Epithelial cell of proximal tubule (primary cell): ENCODE measurements at regions not wholly inside any gene's neighbourhood (a gene's known extent, or its start where the extent isn't known, plus 50 kb on each side); places are given as distances from the start of the nearest gene placed in this dataset.
"Not testable (repeated sequence)": the region's sequence is repeated elsewhere in the genome, so short reads cannot be mapped to it uniquely, and the experiment has no call there.

Source experiments
- DNase-seq: peaks from one replicate; pipeline ENCODE4 v3.0.0-alpha.2; 2011; ENCODE audit warnings: low read depth
- H3K4me3 ChIP-seq: 2 replicates; pipeline ENCODE4 v1.5.1; 2011; ENCODE audit warnings: low read depth, mild to moderate bottlenecking, low read length

DNA sequence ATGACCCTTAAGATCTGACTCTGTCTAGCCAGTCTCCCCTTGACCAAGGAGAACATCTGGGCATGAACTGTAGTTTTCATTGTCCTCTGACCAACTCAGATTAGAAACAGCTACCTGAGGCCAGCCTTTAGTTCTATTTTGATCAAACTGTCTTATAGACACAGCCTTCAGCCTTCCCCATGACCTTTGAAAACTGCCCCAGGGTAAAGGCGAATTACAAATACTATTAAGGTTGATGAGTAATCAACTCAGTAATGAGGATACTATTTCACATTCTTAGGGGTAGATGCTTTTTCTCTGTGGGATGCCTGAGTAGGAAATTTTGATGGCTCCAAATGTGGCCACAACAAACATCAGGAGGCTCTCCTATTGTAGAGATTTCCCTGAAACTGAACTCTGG is 125.8 kb upstream of the ERV3-1 start:
- DNase-seq, H3K4me3 ChIP-seq: not testable (repeated sequence)

DNA sequence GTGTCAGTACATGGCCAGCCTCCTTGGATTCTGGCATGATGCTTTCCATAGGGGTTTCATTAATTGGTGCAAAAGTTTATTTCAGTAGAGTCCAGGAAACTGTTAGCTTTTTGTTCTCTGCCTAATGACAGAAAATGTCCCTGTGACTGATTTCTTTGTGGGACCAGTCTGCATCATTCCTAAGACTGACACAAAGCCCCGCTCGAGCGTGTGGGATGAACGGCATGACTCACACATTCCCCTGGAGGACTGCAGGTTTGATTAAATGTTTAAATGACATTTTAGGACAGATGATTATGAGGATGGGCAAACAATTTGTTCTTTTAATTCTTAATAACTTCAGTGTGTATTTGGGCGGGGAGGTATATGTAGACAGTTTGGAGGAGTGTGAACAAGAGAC is 120.9 kb upstream of the ERV3-1 start:
- not testable (repeated sequence) for DNase-seq, H3K4me3 ChIP-seq

DNA sequence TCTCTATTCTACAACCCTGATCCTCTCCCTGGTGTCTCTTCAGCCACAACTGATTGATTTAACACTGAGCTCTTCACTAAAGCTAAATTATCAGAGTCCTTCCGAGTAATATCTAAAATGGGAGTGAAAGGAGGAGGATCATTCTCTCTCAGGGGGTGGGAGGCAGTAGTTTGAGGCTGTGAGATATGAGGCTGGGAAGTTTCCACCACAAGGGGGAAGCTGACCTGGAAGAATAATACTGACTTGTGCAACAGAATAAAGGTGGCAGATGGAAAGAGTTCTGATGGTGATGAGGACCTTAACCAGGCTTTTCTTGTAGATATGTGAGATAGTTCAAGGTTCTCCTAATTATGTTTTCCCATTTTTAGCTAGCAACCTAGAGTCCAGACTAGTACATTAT is 118.1 kb upstream of the ERV3-1 start:
- H3K4me3 ChIP-seq, DNase-seq: not testable (repeated sequence)

DNA sequence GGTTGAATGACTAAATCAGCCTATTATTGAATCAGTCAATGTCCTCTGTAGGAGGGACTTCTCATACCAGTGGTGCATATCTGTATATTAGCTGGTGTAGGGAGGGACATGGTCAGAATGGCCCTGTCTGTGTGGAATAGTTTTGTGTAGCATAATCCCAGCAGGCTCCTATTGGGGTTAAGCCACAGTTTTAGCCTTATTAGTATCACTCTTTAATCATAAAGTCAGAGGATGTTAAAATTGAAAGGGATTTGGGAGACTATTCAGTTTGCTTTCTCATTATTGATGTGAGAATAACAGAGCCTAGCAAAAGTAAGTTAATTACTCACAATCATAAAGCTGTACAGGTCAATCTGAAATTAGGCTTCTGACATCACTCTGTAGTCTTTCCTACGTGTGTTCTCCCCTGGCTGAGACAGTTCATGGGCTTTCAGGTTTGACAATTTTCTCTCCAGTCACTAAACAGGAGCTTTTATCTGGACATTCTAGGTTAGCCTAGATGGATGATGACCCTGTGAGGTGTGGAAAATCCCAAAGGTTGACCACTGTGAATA is 99.2 kb upstream of the ERV3-1 start:
- H3K4me3 ChIP-seq, DNase-seq: not testable (repeated sequence)

DNA sequence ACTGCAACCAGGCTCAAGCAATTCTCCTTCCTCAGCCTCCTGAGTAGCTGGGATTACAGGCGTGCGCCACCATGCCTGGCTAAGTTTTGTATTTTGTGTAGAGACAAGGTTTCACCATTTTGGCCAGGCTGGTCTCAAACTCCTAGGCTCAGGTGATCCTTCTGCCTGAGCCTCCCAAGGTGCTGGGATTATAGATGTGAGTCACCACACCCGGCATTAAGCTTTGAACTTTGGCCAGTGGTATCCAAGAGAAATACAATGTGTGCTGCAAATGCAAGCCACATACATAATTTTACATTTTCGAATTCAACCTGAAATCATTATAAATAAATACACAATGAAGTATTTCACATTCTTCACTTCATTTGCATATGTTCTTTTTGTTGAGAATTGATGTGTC is 94.0 kb upstream of the ERV3-1 start:
- not testable (repeated sequence) for DNase-seq, H3K4me3 ChIP-seq

DNA sequence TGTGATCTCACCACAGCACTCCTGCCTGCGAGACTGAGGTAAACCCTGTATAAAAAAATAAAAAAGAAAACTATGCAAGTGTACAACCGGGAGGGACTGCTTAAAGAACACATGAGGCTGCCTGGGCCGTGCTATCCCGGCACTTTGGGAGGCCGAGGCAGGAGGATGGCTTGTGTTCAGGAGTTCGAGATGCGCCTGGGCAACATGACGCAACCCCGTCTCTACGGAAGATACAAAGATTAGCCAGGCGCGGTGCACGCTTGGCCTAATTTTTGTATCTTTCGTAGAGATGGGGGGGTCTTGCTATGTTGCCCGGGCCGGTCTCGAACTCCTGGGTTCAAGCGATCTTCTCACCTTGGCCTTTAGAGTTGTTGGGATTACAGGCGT is 75.2 kb upstream of the ERV3-1 start:
- H3K4me3 ChIP-seq: peak overlapping the region; percentile 71
- not testable (repeated sequence) for DNase-seq

DNA sequence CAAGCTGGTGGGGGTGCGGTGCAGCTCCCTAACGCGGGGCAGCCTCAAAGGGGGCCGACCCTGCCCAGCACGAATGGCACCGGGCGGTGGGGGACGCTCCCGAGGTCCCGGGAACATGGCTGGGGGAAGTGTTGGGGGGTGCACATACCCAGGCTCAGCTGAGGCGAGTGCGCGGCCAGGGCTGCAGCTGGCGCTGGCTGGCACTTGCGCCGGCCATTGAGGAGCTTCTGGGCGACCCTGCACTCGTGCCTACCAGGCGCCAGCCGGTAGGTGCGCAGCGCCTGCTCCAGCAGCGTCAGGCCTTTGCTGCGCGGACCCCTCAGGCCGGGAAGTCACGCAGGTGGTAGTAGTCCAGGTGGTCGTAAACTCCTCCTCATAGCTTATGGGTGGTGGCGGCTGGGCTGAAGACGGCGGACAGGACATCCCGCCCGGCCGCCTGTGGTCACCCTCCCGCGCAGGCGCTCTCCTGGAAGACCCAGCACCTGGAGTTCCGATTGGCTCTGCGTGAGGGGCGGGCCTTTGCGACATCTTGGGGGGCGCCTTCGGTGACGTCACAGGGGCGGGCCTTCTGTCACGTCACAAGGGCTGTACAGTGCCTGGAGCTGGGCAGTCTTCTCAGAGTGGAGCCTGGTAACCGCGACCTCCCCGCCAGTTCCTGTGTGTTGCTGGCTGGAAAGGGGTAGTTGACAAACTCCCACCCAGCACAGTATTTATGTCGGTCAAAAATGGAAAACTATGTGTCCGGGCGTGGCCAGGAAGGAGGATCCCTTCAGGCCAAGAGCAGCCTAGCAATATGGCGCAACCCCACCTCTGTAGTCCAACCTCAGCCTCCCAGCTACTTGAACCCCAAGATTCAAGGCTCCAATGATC is 74.5 kb upstream of the ERV3-1 start:
- peak overlapping the region; percentile 71 for H3K4me3 ChIP-seq
- peak; percentile 25 for DNase-seq

DNA sequence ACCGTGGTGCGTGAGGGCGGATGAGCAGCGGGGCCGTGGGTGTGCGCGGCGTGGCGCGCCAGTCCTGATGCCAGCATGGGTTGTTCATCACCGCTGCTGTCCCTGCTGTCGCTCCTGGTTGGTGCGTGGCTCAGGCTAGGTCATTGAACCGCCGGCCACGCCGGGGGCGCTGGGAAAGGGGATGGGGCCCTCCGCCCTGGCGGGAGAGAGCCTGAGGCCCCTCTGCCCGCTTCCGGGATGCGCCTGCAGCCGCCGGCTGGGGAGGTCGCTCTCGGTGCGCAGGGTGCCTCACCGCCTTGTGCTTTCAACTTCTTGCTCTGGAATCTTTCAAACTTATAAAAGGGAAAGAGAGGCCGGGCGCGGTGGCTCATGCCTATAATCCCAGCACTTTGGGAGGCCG is 68.5 kb upstream of the ERV3-1 start:
- not testable (repeated sequence) for H3K4me3 ChIP-seq, DNase-seq

DNA sequence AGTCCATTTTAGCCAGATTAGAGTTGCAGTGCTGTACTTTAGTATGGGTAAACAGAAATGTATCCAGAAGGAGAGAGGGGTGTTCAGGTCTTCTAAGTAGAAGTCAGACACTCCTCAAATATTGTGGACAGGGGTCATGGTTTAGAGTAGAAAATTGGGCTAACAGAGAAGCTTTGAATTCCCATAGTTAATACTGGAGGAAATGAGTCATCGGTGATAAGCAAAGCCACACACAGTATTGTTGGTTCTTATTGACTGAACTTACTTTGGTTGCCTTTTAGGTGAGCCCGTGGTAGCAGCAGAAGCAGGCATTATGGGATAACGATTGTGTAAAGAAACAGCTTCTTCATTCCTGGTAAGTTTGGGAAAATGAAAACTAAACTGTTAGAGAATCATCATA is 66.7 kb upstream of the ERV3-1 start:
- not testable (repeated sequence) for DNase-seq, H3K4me3 ChIP-seq

DNA sequence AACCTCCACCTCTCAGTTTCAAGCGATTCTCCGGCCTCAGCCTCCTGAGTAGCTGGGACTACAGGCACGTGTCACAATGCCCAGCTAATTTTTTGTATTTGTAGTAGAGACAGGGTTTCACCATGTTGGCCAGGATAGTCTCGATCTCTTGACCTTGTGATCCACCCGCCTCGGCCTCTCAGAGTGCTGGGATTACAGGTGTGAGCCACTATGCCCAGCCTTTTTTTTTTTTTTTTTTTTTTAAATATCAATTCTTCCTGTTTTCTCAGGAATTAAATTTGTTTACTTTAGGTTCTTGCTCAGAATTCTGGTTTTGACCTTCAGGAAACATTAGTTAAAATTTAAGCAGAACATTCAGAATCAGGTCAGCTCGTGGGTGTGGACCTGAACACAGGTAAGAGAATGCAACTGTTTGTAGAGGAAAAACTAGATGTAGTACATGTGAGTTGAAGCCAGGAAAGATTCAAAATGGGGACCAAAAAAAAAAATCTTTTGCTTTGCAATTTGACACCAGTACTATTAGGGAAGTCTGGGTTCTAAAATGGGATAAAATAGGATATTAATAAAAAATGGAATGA is 65.5 kb upstream of the ERV3-1 start:
- H3K4me3 ChIP-seq, DNase-seq: not testable (repeated sequence)

DNA sequence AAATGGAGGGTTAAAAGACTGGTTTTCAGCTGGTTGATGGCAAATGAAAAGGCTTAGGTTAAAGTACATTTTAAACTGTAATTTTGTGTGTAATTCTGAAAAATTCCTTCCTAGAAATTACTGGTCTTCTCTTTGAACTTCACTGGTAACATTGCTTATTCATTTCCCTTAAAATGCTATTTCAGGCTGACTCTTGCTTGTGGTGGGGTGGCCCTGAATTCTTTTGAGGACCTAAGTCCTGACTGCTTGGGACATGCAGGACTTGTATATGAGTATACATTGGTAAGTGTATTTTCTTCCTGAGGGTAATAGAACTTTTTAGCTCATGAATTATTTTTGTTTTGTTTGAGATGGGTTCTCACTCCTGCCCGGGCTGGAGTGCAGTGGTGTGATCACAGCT is 63.0 kb upstream of the ERV3-1 start:
- DNase-seq, H3K4me3 ChIP-seq: not testable (repeated sequence)

DNA sequence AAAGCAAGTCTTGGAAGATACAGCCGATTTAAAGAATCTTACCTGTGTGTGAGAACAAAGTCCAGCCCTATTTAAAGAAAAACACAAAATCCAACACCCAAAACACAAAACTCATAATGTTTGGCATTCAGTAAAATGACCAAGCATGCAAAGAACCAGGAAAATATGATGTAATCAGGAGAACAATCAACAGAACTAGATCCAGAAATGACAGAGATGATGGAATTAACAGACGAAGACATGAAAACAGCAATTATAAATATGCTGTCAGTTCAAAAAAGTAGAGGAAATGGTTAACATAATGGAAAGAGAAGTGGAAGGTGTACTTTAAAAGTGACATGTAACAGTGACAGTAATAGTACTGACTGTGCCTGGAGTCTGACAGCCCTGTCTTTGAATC is 56.1 kb upstream of the ERV3-1 start:
- not testable (repeated sequence) for H3K4me3 ChIP-seq, DNase-seq

DNA sequence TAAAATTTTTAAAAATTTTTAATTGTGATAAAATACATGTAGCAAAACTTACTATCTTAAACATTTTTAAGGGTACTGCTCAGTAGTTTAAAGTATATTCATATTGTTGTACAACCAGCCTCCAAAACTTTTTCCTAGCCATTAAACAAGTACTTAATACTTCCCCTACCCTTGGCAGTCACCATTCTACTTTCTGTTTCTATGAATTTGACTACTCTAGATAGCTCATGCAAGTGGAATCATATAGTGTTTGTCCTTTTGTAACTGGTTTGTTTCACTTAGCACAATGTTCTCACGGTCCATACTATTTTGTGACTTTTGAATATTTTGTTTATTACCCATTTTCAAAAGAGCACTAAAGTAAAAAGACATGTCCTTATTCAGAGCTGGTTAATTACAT is 52.8 kb upstream of the ERV3-1 start:
- not testable (repeated sequence) for DNase-seq, H3K4me3 ChIP-seq
